Astrocyte (in vitro differentiated cells and primary cell): ENCODE measurements at regions not wholly inside any gene's neighbourhood (a gene's known extent, or its start where the extent isn't known, plus 50 kb on each side); places are given as distances from the start of the nearest gene placed in this dataset.

Experiments
- EZH2 ChIP-seq: IDR thresholded peaks from 2 replicates; pipeline ENCODE4 v1.6.1; 2012; ENCODE audit warnings: mild to moderate bottlenecking, low read length, inconsistent platforms; ENCODE audit not compliant: insufficient read depth
- TF ChIP-seq, protein P1 (sequence below): IDR thresholded peaks from 2 replicates; pipeline ENCODE4 v1.5.1; 2011; ENCODE audit warnings: low read depth, mild to moderate bottlenecking, inconsistent platforms, low read length, moderate library complexity; ENCODE audit not compliant: insufficient read depth

DNA sequence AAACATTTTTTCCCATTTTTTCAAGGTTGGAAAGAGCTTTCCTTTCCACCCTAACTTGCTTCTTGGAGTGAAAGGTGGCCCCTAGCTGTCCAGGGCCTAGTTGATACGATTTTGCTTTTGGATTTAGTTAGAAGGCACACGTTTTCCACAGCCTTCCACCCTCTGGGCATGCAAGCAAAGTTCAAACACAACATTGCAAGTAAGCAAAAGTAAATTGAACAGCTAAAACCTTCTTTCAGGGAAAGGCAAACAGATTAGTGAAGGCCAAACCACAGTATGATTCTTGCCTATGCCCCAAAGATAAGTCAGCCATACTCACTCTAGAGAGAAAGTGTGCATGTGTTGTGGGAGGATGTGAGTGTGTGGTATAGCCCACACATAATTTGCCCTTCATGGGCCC lies 273.7 kb upstream of the KLHL29 start:
- TF ChIP-seq, protein P1, sequence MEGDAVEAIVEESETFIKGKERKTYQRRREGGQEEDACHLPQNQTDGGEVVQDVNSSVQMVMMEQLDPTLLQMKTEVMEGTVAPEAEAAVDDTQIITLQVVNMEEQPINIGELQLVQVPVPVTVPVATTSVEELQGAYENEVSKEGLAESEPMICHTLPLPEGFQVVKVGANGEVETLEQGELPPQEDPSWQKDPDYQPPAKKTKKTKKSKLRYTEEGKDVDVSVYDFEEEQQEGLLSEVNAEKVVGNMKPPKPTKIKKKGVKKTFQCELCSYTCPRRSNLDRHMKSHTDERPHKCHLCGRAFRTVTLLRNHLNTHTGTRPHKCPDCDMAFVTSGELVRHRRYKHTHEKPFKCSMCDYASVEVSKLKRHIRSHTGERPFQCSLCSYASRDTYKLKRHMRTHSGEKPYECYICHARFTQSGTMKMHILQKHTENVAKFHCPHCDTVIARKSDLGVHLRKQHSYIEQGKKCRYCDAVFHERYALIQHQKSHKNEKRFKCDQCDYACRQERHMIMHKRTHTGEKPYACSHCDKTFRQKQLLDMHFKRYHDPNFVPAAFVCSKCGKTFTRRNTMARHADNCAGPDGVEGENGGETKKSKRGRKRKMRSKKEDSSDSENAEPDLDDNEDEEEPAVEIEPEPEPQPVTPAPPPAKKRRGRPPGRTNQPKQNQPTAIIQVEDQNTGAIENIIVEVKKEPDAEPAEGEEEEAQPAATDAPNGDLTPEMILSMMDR = no peak
- TF ChIP-seq EZH2 = no peak
